HL-60 (cell line): ENCODE measurements at regions not wholly inside any gene's neighbourhood (a gene's known extent, or its start where the extent isn't known, plus 50 kb on each side); places are given as distances from the start of the nearest gene placed in this dataset.

Source experiments
- CTCF ChIP-seq: IDR thresholded peaks from one replicate; pipeline ENCODE4 v1.5.1; 2011; ENCODE audit warnings: low read length, control low read depth, inconsistent platforms; ENCODE audit not compliant: insufficient read depth
- POLR2AphosphoS5 ChIP-seq: IDR thresholded peaks from 2 replicates; pipeline ENCODE4 v1.6.1; 2012; ENCODE audit warnings: low read depth
- SPI1 ChIP-seq: IDR thresholded peaks from 2 replicates; pipeline ENCODE4 v1.6.1; 2012; ENCODE audit warnings: low read depth, mild to moderate bottlenecking, borderline replicate concordance

- TF ChIP-seq SPI1 (no peak), CTCF (no peak), POLR2AphosphoS5 (no peak)
Observed at GRCh38 chr20:4546342-4546741, 139.9 kb upstream of the PRNP start.
